DND-41 (cell line): ENCODE measurements at regions not wholly inside any gene's neighbourhood (a gene's known extent, or its start where the extent isn't known, plus 50 kb on each side); places are given as distances from the start of the nearest gene placed in this dataset.

ENCODE experiments used
- ATAC-seq: fragments of 200-7000 bp; cut with Tn5 transposase; 3 replicates; pipeline ENCODE4 v1.9.1; 2021; ENCODE audit warnings: low read depth; ENCODE audit not compliant: insufficient read depth
- DNase-seq: peaks from one replicate; pipeline ENCODE4 v3.0.0-alpha.2; 2020
- H2AFZ ChIP-seq: 2 replicates; pipeline ENCODE4 v1.6.0; 2012; ENCODE audit warnings: low read depth, low read length
- H3K27ac ChIP-seq: 2 replicates; pipeline ENCODE4 v1.5.1; 2012; ENCODE audit warnings: low read length, inconsistent platforms
- H3K27me3 ChIP-seq: fragments of 200-600 bp; sonication (generic); 2 replicates; pipeline ENCODE4 v1.6.0; 2012; ENCODE audit warnings: low read length, mild to moderate bottlenecking, inconsistent platforms; ENCODE audit not compliant: insufficient read depth, poor library complexity
- H3K36me3 ChIP-seq: 2 replicates; pipeline ENCODE4 v1.5.1; 2012; ENCODE audit warnings: low read length, inconsistent platforms; ENCODE audit not compliant: insufficient read depth
- H3K4me1 ChIP-seq: 2 replicates; pipeline ENCODE4 v1.5.1; 2012; ENCODE audit warnings: mild to moderate bottlenecking, low read length; ENCODE audit not compliant: insufficient read depth
- H3K4me2 ChIP-seq: 2 replicates; pipeline ENCODE4 v1.6.0; 2012; ENCODE audit warnings: mild to moderate bottlenecking, moderate library complexity, low read length, inconsistent platforms; ENCODE audit not compliant: insufficient read depth
- H3K4me3 ChIP-seq, 2 experiments: fragments of 200-600 bp in 1 of 2; shearing (Covaris generic) in 1 of 2; 2 replicates each; pipeline ENCODE4 v1.5.1; 2012 to 2016; ENCODE audit warnings: inconsistent platforms in 2 of 2, low read length in 2 of 2, mild to moderate bottlenecking in 2 of 2, low read depth in 1 of 2, moderate library complexity in 1 of 2
- H3K79me2 ChIP-seq: 2 replicates; pipeline ENCODE4 v1.6.0; 2012; ENCODE audit warnings: low read length, inconsistent platforms; ENCODE audit not compliant: insufficient read depth
- H3K9ac ChIP-seq: 2 replicates; pipeline ENCODE4 v1.6.0; 2012; ENCODE audit warnings: low read depth, mild to moderate bottlenecking, inconsistent platforms, low read length, moderate library complexity
- H3K9me3 ChIP-seq: 2 replicates; pipeline ENCODE4 v1.5.1; 2012; ENCODE audit warnings: low read length, moderate library complexity, mild to moderate bottlenecking, inconsistent platforms; ENCODE audit not compliant: insufficient read depth, severe bottlenecking
- H4K20me1 ChIP-seq: 2 replicates; pipeline ENCODE4 v1.6.0; 2012; ENCODE audit warnings: low read length; ENCODE audit not compliant: insufficient read depth
- EZH2 ChIP-seq: IDR thresholded peaks from 3 replicates; pipeline ENCODE4 v1.6.1; 2012; ENCODE audit warnings: borderline replicate concordance, low read depth, mild to moderate bottlenecking, moderate library complexity, low read length, inconsistent platforms; ENCODE audit not compliant: severe bottlenecking
- TF ChIP-seq, protein P1 (sequence below): IDR thresholded peaks from 2 replicates; pipeline ENCODE4 v1.5.1; 2012; ENCODE audit warnings: borderline replicate concordance, low read length, moderate library complexity, mild to moderate bottlenecking; ENCODE audit not compliant: poor library complexity, severe bottlenecking; ENCODE audit errors: extremely low read depth

DNA sequence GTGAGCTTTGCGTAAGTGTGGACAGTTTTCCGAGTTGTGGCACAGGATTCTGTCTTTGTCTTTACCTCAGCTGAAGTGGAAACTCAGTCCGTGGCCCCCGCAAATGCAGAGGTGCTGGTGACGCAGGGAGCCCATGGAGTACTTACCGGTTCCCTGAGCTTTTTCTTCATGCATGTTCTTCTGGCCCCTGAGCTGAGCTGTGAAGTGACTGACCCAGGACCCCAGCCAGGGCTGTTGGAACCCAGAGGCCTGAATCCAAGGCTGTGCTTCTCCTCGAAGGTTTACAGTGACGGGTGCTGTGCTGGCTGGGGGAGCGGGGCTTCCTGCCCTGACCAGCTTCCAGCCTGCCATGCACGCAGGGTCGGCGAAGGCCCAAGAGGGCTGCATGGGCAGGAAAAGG is 223.5 kb downstream of the GLRX3 start:
- Histone ChIP-seq H3K4me3 (no peak overlapping the region), H3K79me2 (no peaks in the 10 kb centered on the region), H3K9me3 (no peaks in the 10 kb centered on the region), H3K27ac (no peak overlapping the region), H3K36me3 (no peaks in the 10 kb centered on the region), H3K4me2 (no peak overlapping the region), H3K9ac (no peak overlapping the region), H3K4me1 (no peaks in the 10 kb centered on the region), H4K20me1 (no peaks in the 10 kb centered on the region), H3K27me3 (no peaks in the 10 kb centered on the region), H2AFZ (no peak overlapping the region)
- ATAC-seq (no peak), DNase-seq (no peak)
- TF ChIP-seq EZH2: no peak
- TF ChIP-seq, protein P1, sequence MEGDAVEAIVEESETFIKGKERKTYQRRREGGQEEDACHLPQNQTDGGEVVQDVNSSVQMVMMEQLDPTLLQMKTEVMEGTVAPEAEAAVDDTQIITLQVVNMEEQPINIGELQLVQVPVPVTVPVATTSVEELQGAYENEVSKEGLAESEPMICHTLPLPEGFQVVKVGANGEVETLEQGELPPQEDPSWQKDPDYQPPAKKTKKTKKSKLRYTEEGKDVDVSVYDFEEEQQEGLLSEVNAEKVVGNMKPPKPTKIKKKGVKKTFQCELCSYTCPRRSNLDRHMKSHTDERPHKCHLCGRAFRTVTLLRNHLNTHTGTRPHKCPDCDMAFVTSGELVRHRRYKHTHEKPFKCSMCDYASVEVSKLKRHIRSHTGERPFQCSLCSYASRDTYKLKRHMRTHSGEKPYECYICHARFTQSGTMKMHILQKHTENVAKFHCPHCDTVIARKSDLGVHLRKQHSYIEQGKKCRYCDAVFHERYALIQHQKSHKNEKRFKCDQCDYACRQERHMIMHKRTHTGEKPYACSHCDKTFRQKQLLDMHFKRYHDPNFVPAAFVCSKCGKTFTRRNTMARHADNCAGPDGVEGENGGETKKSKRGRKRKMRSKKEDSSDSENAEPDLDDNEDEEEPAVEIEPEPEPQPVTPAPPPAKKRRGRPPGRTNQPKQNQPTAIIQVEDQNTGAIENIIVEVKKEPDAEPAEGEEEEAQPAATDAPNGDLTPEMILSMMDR: no peak

DNA sequence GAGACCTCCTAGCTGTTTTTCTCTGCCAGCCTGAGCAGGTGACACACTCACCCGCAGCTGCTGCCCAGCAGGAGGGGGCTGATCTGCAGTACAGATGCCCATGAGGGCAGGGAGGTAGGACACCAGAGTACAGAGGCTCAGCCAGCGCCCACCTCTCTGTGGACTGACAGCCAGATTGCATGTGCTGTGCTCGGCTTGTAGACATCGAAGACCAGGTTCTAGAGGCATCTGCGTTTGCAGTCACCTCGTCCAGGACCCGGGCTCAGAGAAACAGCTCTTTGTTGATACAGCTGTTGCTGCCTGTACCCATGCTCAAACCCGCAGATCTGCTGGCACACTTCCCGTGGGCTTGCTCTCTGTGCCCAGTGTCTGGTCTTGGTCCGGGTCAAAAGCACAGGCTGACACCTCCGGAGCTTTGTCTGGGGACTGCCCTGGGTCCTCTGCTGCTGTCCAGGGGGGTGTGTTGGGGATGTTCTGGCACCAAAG is 224.7 kb downstream of the GLRX3 start:
- Histone ChIP-seq H4K20me1 (no peaks in the 10 kb centered on the region), H3K36me3 (no peaks in the 10 kb centered on the region), H3K4me1 (no peaks in the 10 kb centered on the region), H3K27ac (no peak overlapping the region), H3K79me2 (no peaks in the 10 kb centered on the region), H3K4me2 (no peak overlapping the region), H3K9me3 (no peaks in the 10 kb centered on the region), H3K27me3 (no peaks in the 10 kb centered on the region), H3K4me3 (no peak overlapping the region), H2AFZ (no peak overlapping the region), H3K9ac (no peak overlapping the region)
- no peak for DNase-seq
- TF ChIP-seq, protein P1: no peak
- no peak for TF ChIP-seq EZH2
- no peak for ATAC-seq

DNA sequence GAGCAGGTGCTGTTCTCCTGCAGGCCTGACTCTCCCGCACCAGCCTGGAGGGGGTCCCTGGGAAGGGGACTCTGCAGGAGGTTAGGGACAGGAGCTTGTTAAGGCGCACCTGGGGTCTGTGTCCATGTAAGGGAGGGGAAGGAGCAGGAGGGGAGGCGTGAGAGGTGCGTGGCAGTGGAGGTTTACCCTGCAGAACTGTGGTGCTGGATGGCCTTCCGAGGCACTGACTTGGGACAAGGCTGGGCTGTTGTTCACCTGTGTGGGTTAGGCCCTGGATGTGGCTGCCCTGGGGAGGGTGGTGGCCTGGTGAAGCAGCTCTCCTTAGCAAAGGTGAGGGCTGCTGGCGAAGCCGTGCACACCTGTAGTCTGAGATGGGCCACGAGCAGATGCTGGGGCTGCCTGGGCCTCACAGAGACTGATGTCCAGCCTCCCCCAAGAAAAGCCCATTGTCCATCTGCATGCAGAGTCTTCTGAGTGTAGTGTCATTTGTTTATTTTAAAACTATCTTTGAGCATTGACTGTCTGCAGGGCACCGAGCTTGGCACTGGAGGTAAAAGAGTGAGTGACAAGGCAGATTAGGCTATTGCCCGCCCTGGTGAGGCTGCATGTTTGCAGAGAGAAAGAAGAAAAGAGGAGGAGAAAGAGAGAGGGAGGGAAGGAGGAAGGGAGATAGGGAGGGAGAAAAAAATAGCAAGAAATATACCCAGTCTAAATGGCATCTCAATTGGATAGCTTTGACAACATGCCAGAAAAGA is 225.3 kb downstream of the GLRX3 start:
- no peak overlapping the region for H3K4me3 ChIP-seq
- ATAC-seq (no peak), DNase-seq (no peak)
- H3K4me1 ChIP-seq: no peaks in the 10 kb centered on the region
- H3K27ac ChIP-seq: no peak overlapping the region
- no peaks in the 10 kb centered on the region for H3K9me3 ChIP-seq
- no peak overlapping the region for H3K9ac ChIP-seq
- no peaks in the 10 kb centered on the region for H4K20me1 ChIP-seq
- no peaks in the 10 kb centered on the region for H3K27me3 ChIP-seq
- no peak for TF ChIP-seq EZH2
- TF ChIP-seq, protein P1: no peak
- no peak overlapping the region for H2AFZ ChIP-seq
- H3K4me2 ChIP-seq: no peak overlapping the region
- no peaks in the 10 kb centered on the region for H3K79me2 ChIP-seq
- no peaks in the 10 kb centered on the region for H3K36me3 ChIP-seq
